ACHN (cell line): ENCODE measurements at regions not wholly inside any gene's neighbourhood (a gene's known extent, or its start where the extent isn't known, plus 50 kb on each side); places are given as distances from the start of the nearest gene placed in this dataset.

Experiments used
- DNase-seq: peaks from one replicate; pipeline ENCODE4 v3.0.0-alpha.2; 2015
- in situ Hi-C: cut with HindIII; loops from 2 replicates; pipeline ENCODE4 v1.10.0; 2017; ENCODE audit warnings: low sequenced_read_pairs, low pct_ligation_motif_present, low pct_unique_long_range_greater_than_20kb

DNA sequence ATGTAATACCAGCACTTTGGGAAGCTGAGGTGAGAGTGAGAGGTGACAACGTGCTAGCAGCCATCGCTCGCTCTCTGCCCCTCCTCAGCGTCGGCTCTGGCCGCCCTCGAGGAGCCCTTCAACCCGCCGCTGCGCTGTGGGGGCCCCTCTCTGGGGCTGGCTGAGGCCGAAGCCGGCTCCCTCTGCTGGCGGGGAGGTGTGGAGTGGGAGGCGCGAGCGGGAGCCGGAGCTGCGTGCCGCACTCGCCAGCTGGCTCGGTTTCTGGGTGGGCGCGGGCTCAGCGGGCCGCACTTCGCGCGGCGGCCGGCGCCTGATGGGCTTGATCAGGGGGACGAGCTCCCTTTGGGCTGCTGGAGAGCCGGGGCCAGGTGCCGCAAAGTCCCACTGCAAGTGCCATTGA, 98.9 kb upstream of the UBASH3B start:
- in situ Hi-C loops = no loop called here
- no peak for DNase-seq

DNA sequence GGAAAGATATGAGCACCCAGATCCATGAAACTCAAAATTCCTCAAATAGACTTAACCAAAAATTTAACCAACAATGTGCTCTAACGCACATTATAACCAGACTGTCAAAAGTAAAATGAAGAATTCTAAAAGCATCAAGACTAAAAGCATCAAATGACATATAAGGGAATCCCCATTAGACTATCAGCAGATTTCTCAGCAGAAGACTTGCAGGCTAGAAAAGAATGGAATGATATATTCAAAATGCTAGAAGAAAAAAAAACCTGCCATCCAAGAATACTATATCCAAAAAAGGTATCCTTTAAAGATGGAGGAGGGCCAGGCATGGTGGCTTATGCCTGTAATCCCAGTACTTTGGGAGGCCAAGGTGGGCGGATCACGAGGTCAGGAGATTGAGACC, 117.5 kb upstream of the UBASH3B start:
- in situ Hi-C loops = no loop called here
- DNase-seq = no peak

DNA sequence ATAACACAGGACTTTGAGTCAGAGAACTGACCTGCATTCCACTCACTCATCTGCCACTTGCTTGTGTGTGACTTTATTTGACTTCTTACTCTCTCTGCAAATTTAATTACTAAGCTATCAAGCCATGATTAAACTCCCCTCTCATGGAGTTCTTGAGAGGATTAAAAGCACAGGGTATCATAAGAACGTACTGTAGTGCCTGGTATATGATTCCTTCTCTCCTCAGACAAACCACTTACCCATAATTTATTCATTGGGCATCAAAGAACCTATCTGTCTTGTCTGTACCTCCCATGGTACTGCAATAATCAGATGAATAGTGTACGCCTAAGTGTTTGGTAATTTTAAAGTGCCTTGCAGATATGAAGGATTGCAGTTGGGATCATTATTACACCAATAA, 130.6 kb upstream of the UBASH3B start:
- in situ Hi-C loops = no loop called here
- no peak for DNase-seq

DNA sequence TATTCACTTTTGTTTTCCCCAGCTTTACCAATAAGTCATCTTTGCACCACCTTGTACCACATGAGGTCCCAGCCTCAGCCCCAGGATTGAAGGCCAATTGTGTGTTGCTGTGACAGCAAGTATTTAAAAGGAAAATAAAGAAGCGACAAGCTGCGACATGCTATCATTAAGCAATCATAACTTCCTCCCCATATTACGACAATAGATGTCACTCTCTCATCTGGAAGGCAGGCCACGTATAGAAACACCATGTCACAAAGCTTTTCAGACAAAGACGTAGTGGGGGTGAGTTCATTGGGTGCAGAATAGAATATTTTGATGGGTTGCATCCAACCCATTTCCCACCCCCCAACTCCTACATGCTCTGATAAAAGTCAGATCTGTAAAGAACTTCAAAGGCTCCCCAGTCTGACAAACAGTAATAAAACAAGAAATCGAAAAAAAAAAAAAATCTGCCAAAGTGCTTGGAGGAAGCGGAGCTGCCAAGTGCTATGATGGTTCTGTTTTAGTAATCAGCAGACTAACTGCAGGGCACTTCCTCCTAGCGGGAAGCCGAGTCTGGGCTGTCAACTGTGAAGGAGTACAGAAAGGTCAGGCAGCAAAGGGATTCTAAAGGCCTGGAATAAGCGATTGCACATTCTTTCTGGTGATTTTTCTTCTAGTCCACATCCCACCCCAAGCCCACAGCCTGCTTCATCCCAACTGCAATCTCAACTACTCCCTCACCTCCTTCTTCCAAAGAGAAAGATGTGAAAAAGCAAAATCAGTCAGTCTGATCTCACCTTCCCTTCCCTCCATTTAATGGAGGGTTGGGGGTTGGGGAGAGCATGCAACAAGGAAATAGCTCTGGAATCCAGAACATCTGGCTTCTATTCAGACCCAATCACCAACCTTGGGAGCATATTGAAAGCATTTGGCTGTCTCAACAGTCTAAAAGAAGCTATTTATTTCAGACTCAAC, 131.4 kb upstream of the UBASH3B start:
- in situ Hi-C loops = no loop called here
- DNase-seq = no peak

DNA sequence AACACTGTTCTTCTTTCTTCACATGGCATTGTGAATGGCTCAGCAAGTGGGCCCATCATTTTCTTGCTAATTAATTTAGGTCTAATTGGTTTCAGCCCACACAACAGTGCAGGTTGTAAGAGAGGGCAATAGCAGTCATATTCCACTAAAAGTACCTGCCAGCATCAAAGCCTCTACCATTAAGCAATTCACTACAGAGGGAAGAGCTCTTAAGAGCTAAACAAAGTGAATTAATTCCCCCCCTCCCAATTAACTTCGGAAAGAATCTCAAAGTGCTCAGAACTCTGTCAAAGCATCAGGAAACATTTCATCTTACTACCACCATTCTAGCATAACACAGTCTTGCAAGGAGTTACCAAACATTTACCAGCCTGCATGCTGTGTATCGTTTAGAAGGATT, 133.9 kb upstream of the UBASH3B start:
- DNase-seq = no peak
- in situ Hi-C loops = no loop called here

DNA sequence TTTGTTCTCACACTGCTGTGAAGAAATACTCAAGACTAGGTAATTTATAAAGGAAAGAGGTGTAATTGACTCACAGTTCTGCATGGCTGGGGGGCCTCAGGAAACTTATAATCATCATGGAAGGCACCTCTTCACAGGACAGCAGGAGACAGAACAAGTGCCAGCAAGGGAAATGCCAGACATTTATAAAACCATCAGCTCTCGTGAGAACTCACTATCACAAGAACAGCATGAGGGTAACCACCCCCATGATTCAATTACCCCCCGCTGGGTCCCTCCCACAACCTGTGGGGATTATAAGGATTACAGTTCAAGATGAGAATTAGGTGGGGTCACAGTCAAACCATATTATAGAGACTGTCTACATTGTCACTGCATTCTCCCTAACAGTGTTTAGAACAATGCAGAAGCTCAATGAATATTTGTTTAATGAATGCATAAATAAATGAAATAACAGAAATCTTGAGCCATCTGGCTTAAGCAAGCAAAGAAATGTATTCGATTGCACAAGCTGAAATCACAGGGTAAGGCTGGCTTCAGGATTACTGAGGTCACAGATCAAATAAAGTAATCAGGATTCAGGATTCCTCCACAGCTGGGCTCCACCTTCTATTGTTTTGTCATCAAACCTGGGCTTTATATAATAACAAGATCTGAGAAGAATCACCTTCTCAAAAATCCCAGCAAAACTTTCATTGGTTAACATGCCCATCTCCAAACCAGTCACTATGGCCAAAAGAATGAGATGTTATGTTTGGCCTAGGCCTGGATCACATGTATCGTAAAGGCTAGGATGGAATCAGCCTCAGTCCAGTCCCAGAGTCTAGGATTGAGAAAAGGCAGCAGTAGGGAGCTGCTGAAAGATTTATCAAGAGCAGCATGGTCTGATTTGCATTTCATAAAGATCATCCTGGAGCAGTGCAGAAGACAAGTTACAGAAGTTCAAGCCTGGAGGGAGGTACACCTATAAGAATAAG, 137.8 kb upstream of the UBASH3B start:
- in situ Hi-C loops = no loop called here
- DNase-seq = no peak

DNA sequence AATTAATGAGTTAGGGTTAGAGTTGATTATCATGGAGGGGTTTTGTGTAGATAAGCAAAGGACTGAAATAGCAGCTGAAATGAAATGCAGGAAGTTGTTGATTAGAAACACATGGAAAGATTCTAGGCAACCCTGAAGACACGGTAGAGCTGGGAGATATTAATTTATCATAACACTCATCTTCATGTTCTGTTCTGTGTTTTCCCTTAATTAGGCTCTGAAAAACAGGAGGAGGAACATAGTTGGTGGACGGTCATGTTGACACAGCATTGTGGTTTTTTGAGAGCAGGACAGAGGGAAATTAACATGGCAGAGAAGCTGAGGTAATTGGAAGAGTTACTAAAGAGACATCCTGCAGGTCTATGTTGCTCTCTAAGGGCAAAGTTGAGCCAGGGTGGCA, 138.8 kb upstream of the UBASH3B start:
- in situ Hi-C loops = no loop called here
- DNase-seq = no peak

DNA sequence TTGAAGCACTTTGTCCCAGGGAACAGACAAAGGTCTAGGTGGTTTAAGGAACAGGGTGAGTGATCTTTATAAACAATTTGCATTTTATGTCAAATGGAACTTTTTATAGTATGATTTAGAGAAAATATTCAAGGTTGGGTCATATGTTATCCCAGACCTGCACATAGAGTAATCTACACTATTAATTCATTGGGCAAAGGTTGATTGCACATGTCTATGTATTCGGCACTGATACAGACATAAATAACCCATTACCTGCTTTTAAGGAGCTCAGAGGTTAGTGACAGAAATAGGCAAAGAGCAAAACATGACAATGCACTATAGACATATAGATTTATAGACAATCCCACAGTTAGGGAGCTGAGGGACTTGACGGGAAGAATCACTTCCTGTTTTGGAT, 141.5 kb upstream of the UBASH3B start:
- in situ Hi-C loops = no loop called here
- DNase-seq = no peak

DNA sequence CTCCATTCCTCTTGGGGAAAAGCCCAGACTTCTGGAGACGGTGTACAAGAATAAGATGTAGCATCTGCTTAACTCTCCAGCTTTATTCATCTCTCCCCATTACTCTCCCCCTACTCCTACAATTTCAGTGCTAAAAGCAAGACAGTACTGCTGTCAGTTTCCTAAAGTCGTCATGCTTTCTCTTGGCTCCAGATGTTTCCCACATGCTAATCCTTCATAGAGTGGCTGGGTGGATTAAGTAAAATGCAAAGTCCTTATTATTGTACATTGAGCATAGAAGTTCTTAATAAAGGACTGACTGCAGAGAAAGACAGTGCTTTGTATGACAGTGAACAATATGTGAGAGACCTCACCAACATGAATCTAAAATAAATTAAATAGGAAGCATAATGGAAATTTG, 142.2 kb upstream of the UBASH3B start:
- in situ Hi-C loops = no loop called here
- DNase-seq = no peak

DNA sequence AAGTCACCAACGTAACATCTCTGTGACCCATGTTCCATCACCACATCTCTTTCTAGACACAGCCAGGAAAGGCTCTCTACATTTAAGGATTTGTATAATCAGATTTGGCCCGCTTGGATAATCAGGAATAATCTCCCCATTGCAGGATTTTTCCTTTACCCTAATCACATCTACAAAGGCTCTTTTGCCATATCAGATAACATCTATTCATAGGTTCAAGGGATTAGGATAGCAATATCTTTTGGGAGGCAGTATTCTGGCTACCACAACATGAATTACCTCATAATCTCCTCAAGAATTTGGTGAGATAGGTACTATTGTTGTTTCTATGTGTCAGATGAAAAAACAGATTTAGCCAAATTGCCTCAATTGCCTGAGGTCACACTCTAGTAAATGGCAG, 142.8 kb upstream of the UBASH3B start:
- no peak for DNase-seq
- in situ Hi-C loops = no loop called here

DNA sequence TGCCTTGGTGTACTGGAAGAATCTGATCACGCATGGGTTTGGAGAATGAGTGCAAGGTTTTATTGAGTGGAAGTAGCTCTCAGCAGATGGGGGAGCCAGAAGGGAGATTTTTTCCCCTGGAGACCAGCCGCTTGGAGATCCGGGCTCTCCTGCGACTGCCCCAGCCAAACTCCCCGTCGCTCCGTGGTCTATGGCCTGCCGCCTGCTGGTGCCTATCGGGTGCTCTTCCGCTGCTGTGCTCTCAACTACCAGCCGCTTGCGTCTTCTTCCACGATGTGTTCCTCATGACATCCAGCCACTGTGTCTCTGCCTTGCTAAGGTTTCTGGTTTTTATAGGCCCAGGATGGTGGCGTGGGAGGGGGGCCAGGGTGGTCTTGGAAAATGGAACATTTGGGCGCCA, 145.6 kb upstream of the UBASH3B start:
- no peak for DNase-seq
- in situ Hi-C loops = no loop called here

DNA sequence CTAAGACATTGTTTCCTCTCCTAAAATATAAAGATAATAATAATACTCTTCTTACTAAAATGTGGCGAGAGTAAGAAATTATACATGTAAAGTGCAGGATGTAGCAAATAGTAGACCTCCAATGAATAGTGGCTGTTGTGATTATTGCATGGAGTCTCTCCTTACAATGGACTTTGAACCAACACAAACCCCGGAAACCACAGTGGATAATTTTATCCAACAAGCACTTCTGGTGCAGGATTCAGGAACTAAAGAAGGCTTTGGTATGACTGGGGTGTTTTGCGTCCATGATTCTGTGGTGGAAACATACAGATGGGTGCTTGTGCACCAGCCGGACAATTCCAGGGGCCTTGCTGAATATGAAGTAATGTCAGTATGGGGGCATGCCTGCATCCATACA, 146.4 kb upstream of the UBASH3B start:
- in situ Hi-C loops = no loop called here
- no peak for DNase-seq

DNA sequence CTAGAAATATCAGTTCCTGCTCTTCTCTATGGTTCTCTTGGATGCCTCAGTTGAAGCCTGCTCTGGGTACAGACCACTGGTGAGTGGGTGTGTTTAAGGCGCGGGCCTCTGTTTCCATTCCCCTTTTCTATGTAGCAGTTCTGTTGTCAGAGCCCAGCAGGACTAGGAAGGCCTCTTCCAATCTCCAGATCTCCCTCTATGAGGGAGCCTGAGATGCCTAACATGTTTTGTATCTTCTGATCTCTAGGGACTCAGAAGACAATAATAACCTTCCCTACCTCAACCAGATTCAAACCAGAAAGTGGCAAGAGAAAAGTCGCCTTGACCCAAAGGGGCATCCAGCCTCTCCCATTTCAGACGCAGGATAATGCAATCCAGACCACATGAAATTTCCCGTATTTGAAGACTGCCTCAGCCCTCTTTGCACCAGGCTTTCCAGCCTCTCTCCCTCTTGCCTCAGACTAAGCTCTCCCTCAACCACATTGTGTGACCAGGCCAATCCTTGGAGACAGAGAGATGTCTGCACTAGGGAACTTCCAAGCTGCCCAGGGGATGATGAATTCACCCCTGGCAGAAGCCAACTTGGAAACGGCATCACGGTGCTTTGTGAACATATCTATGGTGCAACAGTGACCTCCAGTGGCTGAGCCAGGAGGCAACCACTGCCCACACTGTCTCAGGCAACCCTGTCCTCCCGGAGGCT, 150.1 kb upstream of the UBASH3B start:
- in situ Hi-C loops = no loop called here
- DNase-seq = peak; percentile 47

DNA sequence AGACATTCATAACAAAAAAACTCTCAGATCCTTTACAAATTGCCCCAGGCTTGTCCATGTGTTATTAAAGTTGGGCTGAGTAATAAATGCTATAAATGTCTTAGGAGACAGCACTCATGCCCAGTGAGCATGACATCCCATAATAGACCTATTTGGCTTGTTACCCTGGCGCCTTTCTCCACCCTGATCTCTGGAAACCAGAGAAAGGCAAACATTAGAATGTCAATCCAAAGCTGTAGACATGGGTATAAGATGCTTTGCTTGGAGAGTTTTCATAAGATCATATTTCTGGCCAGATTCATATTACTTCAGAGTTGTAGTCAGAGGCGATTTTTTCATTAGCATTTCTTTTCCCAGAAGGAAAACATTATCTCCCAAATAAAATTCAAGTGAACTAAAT, 161.3 kb upstream of the UBASH3B start:
- no peak for DNase-seq
- in situ Hi-C loops = no loop called here

DNA sequence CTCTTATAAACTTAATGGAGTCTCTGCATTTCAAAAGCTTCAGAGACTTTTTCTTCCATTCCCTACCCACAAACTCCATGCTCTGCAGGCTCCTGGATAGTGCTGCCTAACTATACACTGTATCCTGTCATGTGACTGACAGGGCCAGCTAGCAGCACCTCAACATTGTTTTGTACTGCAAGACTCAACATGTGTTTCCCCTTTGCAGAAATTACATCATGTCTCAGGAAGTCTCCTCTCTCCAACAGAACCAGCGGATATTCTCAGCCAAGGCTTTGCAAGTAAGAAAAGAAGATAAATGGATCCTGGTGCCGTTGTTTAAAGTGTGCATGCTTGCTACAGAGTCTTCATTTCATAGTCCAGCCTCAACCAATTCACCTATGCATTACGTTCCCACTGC, 164.0 kb upstream of the UBASH3B start:
- DNase-seq = no peak
- in situ Hi-C loops = no loop called here

DNA sequence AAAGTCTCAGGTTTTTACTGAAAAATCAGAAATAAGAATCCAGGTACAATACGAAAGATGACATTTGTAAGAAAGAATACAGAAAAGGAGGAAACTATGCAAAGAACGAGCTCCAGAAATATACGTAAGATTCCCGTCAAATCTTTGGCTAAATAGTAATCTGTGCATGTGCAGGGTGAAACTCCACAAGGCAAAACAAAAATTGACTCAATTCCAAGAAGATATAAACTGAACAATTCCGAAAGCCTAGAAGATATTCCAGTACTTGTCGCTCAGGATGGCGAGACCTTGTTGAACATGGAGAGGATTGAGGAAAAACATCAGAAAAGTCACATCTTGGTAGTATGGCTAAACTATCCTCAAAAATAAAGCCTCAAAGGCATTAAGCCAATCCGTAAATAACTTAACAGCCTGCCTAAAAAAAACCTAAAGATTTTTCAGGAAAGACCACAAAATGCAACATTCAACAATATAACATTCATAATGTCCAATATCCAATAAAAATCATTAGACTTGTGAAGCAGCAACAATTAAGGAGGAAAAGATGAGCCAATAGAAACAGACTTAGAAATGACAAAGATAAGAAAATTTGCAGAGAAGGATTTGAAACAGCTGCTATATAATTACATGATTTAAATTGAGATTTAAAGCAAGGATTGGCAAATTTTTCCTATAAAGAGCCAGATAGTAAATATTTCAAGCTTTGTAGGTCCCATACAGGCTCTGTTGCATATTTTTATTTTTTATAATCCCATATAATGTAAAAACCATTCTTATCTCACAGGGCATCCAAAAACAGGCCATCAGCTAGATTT, 166.4 kb upstream of the UBASH3B start:
- in situ Hi-C loops = no loop called here
- DNase-seq = no peak

DNA sequence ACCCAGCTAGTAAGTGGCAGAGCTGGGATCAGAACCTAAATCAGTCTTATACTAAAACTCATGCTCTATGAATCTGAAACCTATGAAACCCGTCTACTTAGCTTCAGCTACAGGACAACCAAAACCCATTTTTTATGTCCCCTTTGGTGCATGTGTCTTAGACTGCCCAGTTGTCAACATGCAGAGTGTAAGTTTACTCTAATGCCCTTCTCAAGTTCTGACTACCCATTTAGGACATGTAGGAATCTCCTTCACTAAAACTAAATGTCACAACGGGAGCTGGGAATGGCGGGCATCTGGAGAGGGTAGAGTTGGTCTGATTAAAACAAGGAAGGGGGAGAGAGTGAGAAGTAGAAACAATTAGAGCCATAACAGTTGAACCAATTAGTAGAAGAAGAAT, 167.9 kb upstream of the UBASH3B start:
- no peak for DNase-seq
- in situ Hi-C loops = no loop called here

DNA sequence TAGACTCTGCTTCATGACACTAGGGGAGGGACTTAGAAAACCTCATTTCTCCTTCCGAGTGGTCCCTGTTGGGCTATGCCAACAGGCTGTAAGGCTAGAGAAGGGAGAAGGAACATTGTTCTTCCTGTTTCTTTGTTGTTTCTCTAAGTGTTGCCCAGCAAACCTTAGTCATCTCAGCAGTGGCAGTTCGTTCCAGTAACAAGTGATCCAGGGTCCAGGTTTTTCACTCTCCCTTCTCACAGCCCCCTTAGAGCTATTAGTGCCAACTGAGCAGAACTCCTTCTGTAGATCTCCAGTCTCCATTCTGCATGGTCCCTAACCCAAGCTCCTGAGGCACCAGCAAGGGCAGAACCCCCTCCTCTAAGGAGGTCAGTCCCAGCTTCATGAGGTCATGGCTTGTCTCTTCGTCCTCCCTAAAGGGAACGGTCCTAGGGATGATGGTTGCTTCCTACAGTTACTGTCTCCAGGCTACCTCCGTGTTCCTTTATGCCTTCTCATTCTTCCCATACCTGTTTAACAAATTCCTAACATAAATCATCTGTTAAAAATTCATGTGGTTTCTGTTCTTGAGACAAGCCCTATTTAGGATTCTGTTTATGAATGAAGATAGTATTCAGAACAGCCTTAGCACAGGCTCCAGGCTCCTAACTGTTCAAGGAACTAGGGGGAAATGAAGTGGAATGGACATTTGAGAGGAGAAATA, 168.6 kb upstream of the UBASH3B start:
- no peak for DNase-seq
- in situ Hi-C loops = no loop called here
